ENCODE measurements at regions not wholly inside any gene's neighbourhood (a gene's known extent, or its start where the extent isn't known, plus 50 kb on each side); places are given as distances from the start of the nearest gene placed in this dataset.

DNA sequence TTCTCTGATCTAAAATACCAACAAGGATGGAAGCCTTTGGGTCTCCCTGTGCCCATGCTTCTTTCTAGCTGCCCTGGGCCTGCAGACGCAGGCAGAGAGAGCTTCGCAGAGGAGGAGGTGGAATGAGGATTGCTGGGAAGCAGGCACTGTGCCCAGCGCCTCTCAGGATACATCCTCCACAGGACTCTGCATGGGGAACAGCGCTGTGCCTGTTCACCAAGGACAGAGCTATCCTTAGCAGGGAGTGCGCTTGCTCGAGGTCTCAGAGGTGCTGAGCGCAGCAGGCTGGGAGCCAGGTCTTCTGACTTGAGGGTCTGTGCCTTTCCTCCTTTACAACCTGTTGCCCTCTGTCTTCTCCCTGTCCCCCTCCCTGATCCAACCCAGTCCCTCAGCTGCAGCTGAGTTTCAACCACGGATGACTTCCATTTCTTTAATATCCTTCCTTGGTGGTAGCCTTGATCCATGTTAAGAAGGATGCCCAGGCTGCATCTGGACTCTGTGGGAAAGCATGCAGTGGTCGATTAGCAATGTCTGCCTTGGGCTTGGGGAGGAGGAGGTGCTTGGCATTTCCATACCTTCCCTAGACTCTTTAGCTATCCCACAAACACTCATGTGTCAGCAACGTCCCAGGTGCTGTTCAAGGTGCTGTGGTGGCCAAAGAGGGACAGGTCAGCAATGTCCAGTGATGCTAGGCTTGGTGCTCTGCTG lies 219.6 kb upstream of the GPR26 start:
- TF ChIP-seq POLR2AphosphoS5 (IDR thresholded peaks at IDR 0.05) (no peak), EP300 (IDR thresholded peaks at IDR 0.05) (no peak)
- TF ChIP-seq, protein P1, sequence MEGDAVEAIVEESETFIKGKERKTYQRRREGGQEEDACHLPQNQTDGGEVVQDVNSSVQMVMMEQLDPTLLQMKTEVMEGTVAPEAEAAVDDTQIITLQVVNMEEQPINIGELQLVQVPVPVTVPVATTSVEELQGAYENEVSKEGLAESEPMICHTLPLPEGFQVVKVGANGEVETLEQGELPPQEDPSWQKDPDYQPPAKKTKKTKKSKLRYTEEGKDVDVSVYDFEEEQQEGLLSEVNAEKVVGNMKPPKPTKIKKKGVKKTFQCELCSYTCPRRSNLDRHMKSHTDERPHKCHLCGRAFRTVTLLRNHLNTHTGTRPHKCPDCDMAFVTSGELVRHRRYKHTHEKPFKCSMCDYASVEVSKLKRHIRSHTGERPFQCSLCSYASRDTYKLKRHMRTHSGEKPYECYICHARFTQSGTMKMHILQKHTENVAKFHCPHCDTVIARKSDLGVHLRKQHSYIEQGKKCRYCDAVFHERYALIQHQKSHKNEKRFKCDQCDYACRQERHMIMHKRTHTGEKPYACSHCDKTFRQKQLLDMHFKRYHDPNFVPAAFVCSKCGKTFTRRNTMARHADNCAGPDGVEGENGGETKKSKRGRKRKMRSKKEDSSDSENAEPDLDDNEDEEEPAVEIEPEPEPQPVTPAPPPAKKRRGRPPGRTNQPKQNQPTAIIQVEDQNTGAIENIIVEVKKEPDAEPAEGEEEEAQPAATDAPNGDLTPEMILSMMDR (IDR thresholded peaks at IDR 0.05): no peak

Data from sigmoid colon (tissue), 4 donors.